ENCODE measurements at regions not wholly inside any gene's neighbourhood (a gene's known extent, or its start where the extent isn't known, plus 50 kb on each side); places are given as distances from the start of the nearest gene placed in this dataset.

- TF ChIP-seq, protein P1, sequence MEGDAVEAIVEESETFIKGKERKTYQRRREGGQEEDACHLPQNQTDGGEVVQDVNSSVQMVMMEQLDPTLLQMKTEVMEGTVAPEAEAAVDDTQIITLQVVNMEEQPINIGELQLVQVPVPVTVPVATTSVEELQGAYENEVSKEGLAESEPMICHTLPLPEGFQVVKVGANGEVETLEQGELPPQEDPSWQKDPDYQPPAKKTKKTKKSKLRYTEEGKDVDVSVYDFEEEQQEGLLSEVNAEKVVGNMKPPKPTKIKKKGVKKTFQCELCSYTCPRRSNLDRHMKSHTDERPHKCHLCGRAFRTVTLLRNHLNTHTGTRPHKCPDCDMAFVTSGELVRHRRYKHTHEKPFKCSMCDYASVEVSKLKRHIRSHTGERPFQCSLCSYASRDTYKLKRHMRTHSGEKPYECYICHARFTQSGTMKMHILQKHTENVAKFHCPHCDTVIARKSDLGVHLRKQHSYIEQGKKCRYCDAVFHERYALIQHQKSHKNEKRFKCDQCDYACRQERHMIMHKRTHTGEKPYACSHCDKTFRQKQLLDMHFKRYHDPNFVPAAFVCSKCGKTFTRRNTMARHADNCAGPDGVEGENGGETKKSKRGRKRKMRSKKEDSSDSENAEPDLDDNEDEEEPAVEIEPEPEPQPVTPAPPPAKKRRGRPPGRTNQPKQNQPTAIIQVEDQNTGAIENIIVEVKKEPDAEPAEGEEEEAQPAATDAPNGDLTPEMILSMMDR (IDR thresholded peaks at IDR 0.05; ENCODE audit: poor library complexity, severe bottlenecking) = no peak
- Histone ChIP-seq H3K9me3 (ENCODE audit: severe bottlenecking) (no peaks in the 10 kb centered on the region), H3K4me3 (ENCODE audit: severe bottlenecking) (no peak overlapping the region), H3K27me3 (ENCODE audit: insufficient read depth, poor library complexity, severe bottlenecking) (no peaks in the 10 kb centered on the region), H3K36me3 (ENCODE audit: low read depth) (no peaks in the 10 kb centered on the region), H3K27ac (ENCODE audit: poor library complexity, severe bottlenecking) (no peak overlapping the region), H3K4me1 (ENCODE audit: insufficient read depth, poor library complexity, severe bottlenecking) (peaks cover 31% of the 10 kb centered on the region)
- DNase-seq (ENCODE audit: low spot score) = no peak
- no peak for ATAC-seq (ENCODE audit: low read depth)
These were observed 580.8 kb downstream of the ACTL7B start for GRCh38 chr9:108274971-108275370.

DNA sequence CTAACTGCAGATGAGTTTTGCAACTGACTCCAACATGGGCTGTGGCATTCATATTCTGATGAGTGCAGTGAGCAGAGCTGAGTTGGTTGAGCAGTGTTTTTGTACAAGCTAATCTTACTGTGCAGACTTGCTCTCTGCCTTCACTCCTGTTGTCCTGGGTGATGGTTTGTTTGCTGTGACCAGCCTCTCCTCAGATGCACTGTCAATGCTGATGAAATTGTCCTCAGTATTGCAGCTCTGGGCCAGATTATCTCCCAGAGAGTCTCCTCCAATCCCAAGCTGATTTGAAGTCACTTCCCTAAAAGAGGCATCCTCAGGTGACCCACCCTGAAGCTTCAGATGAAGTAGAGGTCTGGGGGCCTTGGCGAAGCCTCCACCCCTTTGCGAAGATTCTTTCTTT is 581.8 kb downstream of the ACTL7B start:
- no peak overlapping the region for H3K4me3 ChIP-seq (ENCODE audit: severe bottlenecking)
- DNase-seq (ENCODE audit: low spot score) = no peak
- ATAC-seq (ENCODE audit: low read depth) = no peak
- peaks cover 31% of the 10 kb centered on the region for H3K4me1 ChIP-seq (ENCODE audit: insufficient read depth, poor library complexity, severe bottlenecking)
- TF ChIP-seq, protein P1 (IDR thresholded peaks at IDR 0.05; ENCODE audit: poor library complexity, severe bottlenecking) = no peak
- no peaks in the 10 kb centered on the region for H3K36me3 ChIP-seq (ENCODE audit: low read depth)
- no peaks in the 10 kb centered on the region for H3K9me3 ChIP-seq (ENCODE audit: severe bottlenecking)
- H3K27me3 ChIP-seq (ENCODE audit: insufficient read depth, poor library complexity, severe bottlenecking) = no peaks in the 10 kb centered on the region
- H3K27ac ChIP-seq (ENCODE audit: poor library complexity, severe bottlenecking) = no peak overlapping the region

- no peaks in the 10 kb centered on the region for H3K9me3 ChIP-seq (ENCODE audit: severe bottlenecking)
- TF ChIP-seq, protein P1 (IDR thresholded peaks at IDR 0.05; ENCODE audit: poor library complexity, severe bottlenecking) = peak; percentile 77
- peak overlapping the region; percentile 80 for H3K27ac ChIP-seq (ENCODE audit: poor library complexity, severe bottlenecking)
- no peak for DNase-seq (ENCODE audit: low spot score)
- peak overlapping the region; percentile 19 for H3K4me3 ChIP-seq (ENCODE audit: severe bottlenecking)
- ATAC-seq (ENCODE audit: low read depth) = peak; percentile 73
- peaks cover 31% of the 10 kb centered on the region for H3K4me1 ChIP-seq (ENCODE audit: insufficient read depth, poor library complexity, severe bottlenecking)
- H3K36me3 ChIP-seq (ENCODE audit: low read depth) = no peaks in the 10 kb centered on the region
- H3K27me3 ChIP-seq (ENCODE audit: insufficient read depth, poor library complexity, severe bottlenecking) = no peaks in the 10 kb centered on the region
These were observed 583.4 kb downstream of the ACTL7B start for GRCh38 chr9:108272349-108272899.

GRCh38 chr9:108271646-108272348 is 584.0 kb downstream of the ACTL7B start:
- H3K4me3 ChIP-seq (ENCODE audit: severe bottlenecking) = peak overlapping the region; percentile 19
- no peaks in the 10 kb centered on the region for H3K27me3 ChIP-seq (ENCODE audit: insufficient read depth, poor library complexity, severe bottlenecking)
- no peaks in the 10 kb centered on the region for H3K36me3 ChIP-seq (ENCODE audit: low read depth)
- peaks cover 31% of the 10 kb centered on the region for H3K4me1 ChIP-seq (ENCODE audit: insufficient read depth, poor library complexity, severe bottlenecking)
- peak overlapping the region; percentile 80 for H3K27ac ChIP-seq (ENCODE audit: poor library complexity, severe bottlenecking)
- H3K9me3 ChIP-seq (ENCODE audit: severe bottlenecking) = no peaks in the 10 kb centered on the region
- DNase-seq (ENCODE audit: low spot score) = no peak
- TF ChIP-seq, protein P1 (IDR thresholded peaks at IDR 0.05; ENCODE audit: poor library complexity, severe bottlenecking) = no peak
- peak; percentile 74 for ATAC-seq (ENCODE audit: low read depth)

DNA sequence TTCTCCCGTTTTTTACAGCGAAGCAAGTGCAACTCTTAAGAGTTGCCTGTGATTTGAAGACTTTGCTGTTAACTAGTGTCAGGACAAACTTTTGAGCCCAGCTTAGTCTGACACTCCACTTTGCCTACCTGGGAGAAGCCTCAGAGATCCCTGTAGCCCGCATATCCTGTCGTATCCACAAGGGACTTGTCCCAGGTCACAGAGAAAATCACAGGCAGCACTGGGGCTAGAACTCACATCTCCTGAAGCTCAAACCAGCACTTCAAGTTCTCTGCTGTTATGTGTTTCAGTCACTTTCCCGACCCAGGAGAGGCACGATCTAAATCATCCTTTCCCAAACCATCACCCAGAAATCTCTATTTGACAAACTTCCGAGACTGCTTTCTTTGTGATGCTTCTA is 584.5 kb downstream of the ACTL7B start:
- Histone ChIP-seq H3K27me3 (ENCODE audit: insufficient read depth, poor library complexity, severe bottlenecking) (no peaks in the 10 kb centered on the region), H3K9me3 (ENCODE audit: severe bottlenecking) (no peaks in the 10 kb centered on the region), H3K4me1 (ENCODE audit: insufficient read depth, poor library complexity, severe bottlenecking) (peaks cover 31% of the 10 kb centered on the region), H3K27ac (ENCODE audit: poor library complexity, severe bottlenecking) (peak overlapping the region; percentile 80), H3K36me3 (ENCODE audit: low read depth) (no peaks in the 10 kb centered on the region), H3K4me3 (ENCODE audit: severe bottlenecking) (no peak overlapping the region)
- TF ChIP-seq, protein P1 (IDR thresholded peaks at IDR 0.05; ENCODE audit: poor library complexity, severe bottlenecking) = no peak
- DNase-seq (ENCODE audit: low spot score) (no peak), ATAC-seq (ENCODE audit: low read depth) (no peak)

All from RWPE2 (cell line).